ENCODE measurements at regions not wholly inside any gene's neighbourhood (a gene's known extent, or its start where the extent isn't known, plus 50 kb on each side); places are given as distances from the start of the nearest gene placed in this dataset.

GRCh38 chr6:169335301-169335700 lies 81.7 kb upstream of the THBS2 start:
- TF ChIP-seq CTCF (IDR thresholded peaks at IDR 0.05) (no peak), POLR2A (IDR thresholded peaks at IDR 0.05) (no peak)
